Endothelial cell of umbilical vein (primary cell): ENCODE measurements at regions not wholly inside any gene's neighbourhood (a gene's known extent, or its start where the extent isn't known, plus 50 kb on each side); places are given as distances from the start of the nearest gene placed in this dataset.

Source experiments
- BruUV-seq: library from RNA; stranded (reverse); fragments of 400-500 nt; replicated peaks from 2 replicates; lab custom pipeline; 2021; lab: Mats Ljungman, UMichigan
- CTCF ChIA-PET: fragments of 300-600, 350-600 bp; sonication (Branson Sonifier 250); formaldehyde crosslinking; loops from one replicate; lab custom pipeline; 2021; ENCODE audit warnings: antibody characterized with exemption, inconsistent platforms; lab: Charles Lee
- POLR2A ChIA-PET: fragments of 300-600, 350-600 bp; sonication (Branson Sonifier 250); formaldehyde crosslinking; loops from one replicate; lab custom pipeline; 2021; ENCODE audit warnings: antibody characterized with exemption, inconsistent platforms; lab: Charles Lee
- DNase-seq: peaks from one replicate; pipeline ENCODE4 v3.0.0-alpha.2; 2011; ENCODE audit warnings: low read depth, low spot score
- FAIRE-seq: peaks from 2 replicates; lab custom pipeline; 2011; peaks lifted over from hg19 to GRCh38; lab: Jason Lieb, UNC
- H2AFZ ChIP-seq: 2 replicates; pipeline ENCODE4 v1.6.0; 2012; ENCODE audit warnings: low read depth, low read length, control low read depth, inconsistent platforms
- H3K27ac ChIP-seq: 2 replicates; pipeline ENCODE4 v1.5.1; 2011; ENCODE audit warnings: low read depth, mild to moderate bottlenecking, control low read depth, low read length, moderate library complexity; ENCODE audit not compliant: insufficient read depth
- H3K27me3 ChIP-seq, 2 experiments: 2 replicates each; pipeline versions ENCODE4 v1.6.0 to v1.6.1; 2011; ENCODE audit warnings: low read length in 2 of 2, mixed read lengths in 1 of 2; ENCODE audit not compliant: control insufficient read depth in 2 of 2, insufficient read depth in 2 of 2
- H3K36me3 ChIP-seq, 2 experiments: 2 replicates in 1 of 2; 3 replicates in 1 of 2; pipeline ENCODE4 v1.5.1; 2011; ENCODE audit warnings: low read length in 2 of 2, mild to moderate bottlenecking in 1 of 2, moderate library complexity in 1 of 2; ENCODE audit not compliant: control insufficient read depth in 2 of 2, insufficient read depth in 2 of 2; ENCODE audit errors: extremely low read depth in 1 of 2
- H3K4me1 ChIP-seq: 3 replicates; pipeline ENCODE4 v1.5.1; 2011; ENCODE audit warnings: mild to moderate bottlenecking, low read length; ENCODE audit not compliant: control insufficient read depth, insufficient read depth; ENCODE audit errors: extremely low read depth
- H3K4me2 ChIP-seq: 2 replicates; pipeline ENCODE4 v1.6.1; 2011; ENCODE audit warnings: low read length, control low read depth, mixed read lengths; ENCODE audit not compliant: insufficient read depth
- H3K4me3 ChIP-seq, 3 experiments: fragments of 200-600 bp in 1 of 3; sonication (generic), shearing (Covaris generic) in 1 of 3; replicated peaks in 1 of 3; 2 replicates each; pipeline ENCODE4 v1.5.1; 2011 to 2016; ENCODE audit warnings: control low read depth in 3 of 3, low read length in 3 of 3, mild to moderate bottlenecking in 2 of 3, inconsistent platforms in 1 of 3, low read depth in 1 of 3, moderate library complexity in 1 of 3; ENCODE audit not compliant: insufficient read depth in 1 of 3
- H3K79me2 ChIP-seq: 2 replicates; pipeline ENCODE4 v1.6.0; 2012; ENCODE audit warnings: low read length, inconsistent platforms; ENCODE audit not compliant: control insufficient read depth, insufficient read depth
- H3K9ac ChIP-seq: replicated peaks from 2 replicates; pipeline ENCODE3; 2011; ENCODE audit warnings: low read length, control low read depth; ENCODE audit not compliant: insufficient read depth; ENCODE audit errors: extremely low read depth
- H3K9me1 ChIP-seq: replicated peaks from 3 replicates; pipeline ENCODE4 v1.6.0; 2011; ENCODE audit warnings: mild to moderate bottlenecking, low read length; ENCODE audit not compliant: control insufficient read depth, insufficient read depth; ENCODE audit errors: extremely low read depth
- H3K9me3 ChIP-seq: replicated peaks from 2 replicates; pipeline ENCODE4 v1.5.1; 2012; ENCODE audit warnings: low read length, inconsistent platforms; ENCODE audit not compliant: control insufficient read depth, insufficient read depth
- H4K20me1 ChIP-seq: replicated peaks from 2 replicates; pipeline ENCODE3; 2011; ENCODE audit warnings: mild to moderate bottlenecking, low read length; ENCODE audit not compliant: control insufficient read depth, insufficient read depth; ENCODE audit errors: extremely low read depth
- CTCF ChIP-seq, 2 donors: IDR thresholded peaks; 1 replicate in 1 of 2; 2 replicates in 1 of 2; pipeline ENCODE4 v1.5.1; 2011; ENCODE audit warnings: low read length in 2 of 2, mild to moderate bottlenecking in 2 of 2, moderate library complexity in 2 of 2, control low read depth in 1 of 2, inconsistent platforms in 1 of 2, low read depth in 1 of 2; ENCODE audit not compliant: insufficient read depth in 1 of 2; ENCODE audit errors: extremely low read depth in 1 of 2
- EZH2 ChIP-seq: IDR thresholded peaks from 2 replicates; pipeline ENCODE4 v1.6.1; 2012; ENCODE audit warnings: borderline replicate concordance, low read depth, mild to moderate bottlenecking, moderate library complexity, low read length, inconsistent platforms; ENCODE audit not compliant: severe bottlenecking
- FOS ChIP-seq: IDR thresholded peaks from 2 replicates; pipeline ENCODE4 v1.6.1; 2011; ENCODE audit warnings: mild to moderate bottlenecking, low read length, moderate library complexity, borderline replicate concordance; ENCODE audit not compliant: insufficient read depth
- GATA2 ChIP-seq: IDR thresholded peaks from 2 replicates; pipeline ENCODE4 v1.7.0; 2011; ENCODE audit warnings: low read depth, mild to moderate bottlenecking, moderate library complexity, mixed read lengths, low read length; ENCODE audit not compliant: insufficient read length, insufficient read depth
- JUN ChIP-seq: IDR thresholded peaks from 2 replicates; pipeline ENCODE4 v1.6.1; 2011; ENCODE audit warnings: borderline replicate concordance, low read depth; ENCODE audit not compliant: insufficient read length, insufficient read depth
- MAX ChIP-seq: IDR thresholded peaks from 2 replicates; pipeline ENCODE4 v1.6.1; 2011; ENCODE audit not compliant: insufficient read depth, insufficient read length
- MYC ChIP-seq: IDR thresholded peaks from one replicate; pipeline ENCODE4 v1.6.1; 2011; ENCODE audit warnings: mild to moderate bottlenecking, low read depth, low read length
- POLR2A ChIP-seq: IDR thresholded peaks from 2 replicates; pipeline ENCODE4 v1.6.1; 2012; ENCODE audit warnings: low read depth, mild to moderate bottlenecking, control low read depth, low read length
- POLR2AphosphoS5 ChIP-seq: IDR thresholded peaks from 2 replicates; pipeline ENCODE4 v1.6.1; 2012; ENCODE audit warnings: low read depth, mild to moderate bottlenecking, control low read depth, low read length, moderate library complexity; ENCODE audit not compliant: insufficient read depth
- dilution Hi-C: fragments of 300-500 bp; cut with MboI; formaldehyde crosslinking; loops from one replicate; pipeline ENCODE4 v1.15.0; 2019; ENCODE audit warnings: low sequenced_read_pairs; ENCODE audit not compliant: extremely low pct_ligation_motif_present
- intact Hi-C: fragments of 100-400 bp; cut with micrococcal nuclease; formaldehyde crosslinking; loops from one replicate; pipeline ENCODE4 v1.10.0; 2022

- BruUV-seq, result no TSS peak
- Histone ChIP-seq H3K4me1 (no peaks in the 10 kb centered on the region), H3K9ac (no peak overlapping the region), H2AFZ (no peak overlapping the region), H3K9me3 (no peaks in the 10 kb centered on the region), H3K4me2 (no peak overlapping the region), H3K79me2 (no peaks in the 10 kb centered on the region), H4K20me1 (no peaks in the 10 kb centered on the region), H3K9me1 (no peaks in the 10 kb centered on the region), H3K36me3 (no peaks in the 10 kb centered on the region), H3K27ac (no peak overlapping the region), H3K27me3 (no peaks in the 10 kb centered on the region), H3K4me3 (no peak overlapping the region)
- DNase-seq (no peak), FAIRE-seq (no peak)
- POLR2A ChIA-PET, result no interaction called here
- TF ChIP-seq MYC, result no peak
- no peak for TF ChIP-seq POLR2A
- TF ChIP-seq POLR2AphosphoS5, result no peak
- no peak for TF ChIP-seq FOS
- no peak for TF ChIP-seq GATA2
- no peak for TF ChIP-seq MAX
- no peak for TF ChIP-seq EZH2
- no peak for TF ChIP-seq CTCF (IDR thresholded peaks at IDR 0.05; ENCODE audit: extremely low read depth in 1 of 2, insufficient read depth in 1 of 2, low read depth in 1 of 2, low read length in 2 of 2)
- TF ChIP-seq JUN, result no peak
- dilution Hi-C loops, result no loop called here
- CTCF ChIA-PET, result no interaction called here
- intact Hi-C loops, result no loop called here
These were observed 239.7 kb upstream of the MYO3A start for GRCh38 chr10:25694206-25694933.
